Vagina (tissue), 2 donors: ENCODE measurements at regions not wholly inside any gene's neighbourhood (a gene's known extent, or its start where the extent isn't known, plus 50 kb on each side); places are given as distances from the start of the nearest gene placed in this dataset.

Experiments
- CTCF ChIP-seq, 3 experiments: fragments of 450-650 bp in 2 of 3; fragments of 200-600 bp in 1 of 3; sonication (generic) in 1 of 3; IDR thresholded peaks; one replicate each; pipeline ENCODE4 v1.5.1; 2017 to 2019; ENCODE audit warnings: antibody characterized with exemption in 3 of 3, mild to moderate bottlenecking in 2 of 3, moderate library complexity in 2 of 3
- POLR2A ChIP-seq, 2 donors: fragments of 450-650 bp; IDR thresholded peaks; one replicate each; pipeline ENCODE4 v1.6.1; 2017; ENCODE audit warnings: antibody characterized with exemption in 2 of 2, mild to moderate bottlenecking in 2 of 2, moderate library complexity in 2 of 2
- POLR2AphosphoS5 ChIP-seq, 2 donors: sonication (generic); formaldehyde crosslinking; IDR thresholded peaks; one replicate each; pipeline ENCODE4 v1.9.0; 2017; ENCODE audit warnings: antibody characterized with exemption in 2 of 2, mild to moderate bottlenecking in 2 of 2, low read depth in 1 of 2; ENCODE audit not compliant: insufficient read depth in 1 of 2

GRCh38 chr1:170375082-170375723 is 156.8 kb upstream of the GORAB start:
- no peak for TF ChIP-seq CTCF (IDR thresholded peaks at IDR 0.05)
- no peak for TF ChIP-seq POLR2A (IDR thresholded peaks at IDR 0.05)
- TF ChIP-seq POLR2AphosphoS5 (IDR thresholded peaks at IDR 0.05; ENCODE audit: insufficient read depth in 1 of 2, low read depth in 1 of 2): no peak
